GM18868 (cell line): ENCODE measurements at regions not wholly inside any gene's neighbourhood (a gene's known extent, or its start where the extent isn't known, plus 50 kb on each side); places are given as distances from the start of the nearest gene placed in this dataset.
A peak's percentile ranks its signal among the peaks of the same experiment; 100 is the strongest.

ENCODE experiments used
- ATAC-seq: cut with Tn5 transposase; IDR thresholded peaks from one replicate; pipeline ENCODE4 v1.9.1; 2021; ENCODE audit warnings: mild to moderate bottlenecking, moderate library complexity; ENCODE audit not compliant: unreplicated experiment

DNA sequence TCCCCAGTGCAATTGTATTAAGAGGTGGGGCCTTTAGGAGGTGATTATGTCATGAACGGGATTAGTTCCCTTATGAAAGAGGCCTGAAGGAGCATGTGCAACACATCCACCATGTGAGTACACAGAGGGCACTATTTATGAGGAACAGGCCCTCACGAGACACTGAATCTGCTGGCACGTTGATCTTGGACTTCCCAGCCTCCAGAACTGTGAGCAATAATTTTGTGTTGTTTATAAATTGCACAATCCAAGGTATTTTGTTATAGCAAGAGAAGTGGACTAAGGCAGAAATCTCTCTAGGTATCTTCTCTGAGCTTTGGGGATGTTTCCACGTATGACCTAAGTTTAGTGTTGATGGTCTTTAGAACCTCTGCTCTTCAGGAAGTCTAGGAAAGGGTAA, 149.3 kb upstream of the CBLB start:
- no peak for ATAC-seq

DNA sequence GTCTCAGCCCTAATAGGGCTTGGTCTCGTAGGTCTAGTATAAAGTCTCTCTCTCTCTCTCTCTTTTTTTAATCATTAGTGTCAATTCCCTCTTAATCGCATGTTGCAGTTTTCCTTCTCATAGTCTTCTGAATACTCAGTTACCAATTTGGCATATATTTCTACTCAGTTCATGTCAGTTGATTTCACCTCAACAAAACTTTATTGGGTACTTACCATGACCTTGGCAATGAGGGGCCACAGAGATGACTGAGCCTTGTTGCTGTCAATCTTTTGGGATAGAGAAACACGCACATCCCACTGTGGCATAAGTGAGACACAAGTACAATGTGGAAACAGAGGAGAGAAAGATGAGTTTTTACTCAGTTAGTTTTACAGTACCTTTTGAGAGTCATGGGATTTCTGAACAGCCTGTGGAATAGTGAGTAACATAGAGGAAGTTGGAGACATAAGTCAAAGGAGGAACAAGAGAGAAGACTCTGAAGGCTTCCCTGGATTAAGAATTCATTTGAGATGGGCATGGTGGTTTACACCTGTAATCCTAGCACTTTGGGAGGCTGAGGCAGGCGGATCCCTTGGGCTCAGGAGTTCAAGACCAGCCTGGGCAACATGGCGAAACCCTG, 150.2 kb upstream of the CBLB start:
- no peak for ATAC-seq

DNA sequence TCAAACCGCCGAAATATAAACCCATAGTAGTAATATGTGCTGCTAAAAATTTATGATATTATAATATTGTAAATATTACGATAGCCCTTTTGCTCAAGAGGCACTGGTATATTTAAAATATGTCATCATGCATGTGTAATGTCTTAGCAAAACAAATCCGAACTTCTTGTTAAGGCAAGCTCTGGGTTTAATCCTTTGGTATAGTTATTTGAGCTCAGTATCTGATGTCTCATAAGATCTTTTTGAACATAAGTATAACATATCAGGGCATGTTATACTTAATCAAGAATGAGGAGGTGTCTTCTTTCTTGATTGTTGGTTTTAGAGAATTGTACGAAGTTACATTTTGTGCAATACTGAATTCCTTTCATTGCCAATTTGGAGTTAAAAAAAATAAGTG, 154.1 kb upstream of the CBLB start:
- ATAC-seq, result no peak

- no peak for ATAC-seq
Observed at GRCh38 chr3:106025151-106025722, 156.4 kb upstream of the CBLB start.

GRCh38 chr3:106029954-106030626, 161.3 kb upstream of the CBLB start:
- no peak for ATAC-seq

DNA sequence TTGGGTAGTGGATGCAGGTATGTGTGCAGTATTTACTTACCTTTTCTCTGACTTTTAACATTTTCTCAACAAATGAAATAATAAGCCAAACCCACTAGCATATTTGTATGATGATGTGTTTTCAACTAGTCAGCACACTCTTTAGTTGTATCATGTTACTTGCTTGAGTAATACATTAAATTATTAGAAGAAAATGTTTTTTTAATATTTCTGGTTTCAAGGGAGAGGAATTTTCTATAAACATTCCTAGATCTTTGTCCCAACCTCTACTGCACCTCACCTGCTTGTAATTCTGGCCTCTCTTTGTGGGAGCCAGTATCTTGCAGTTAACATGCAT, 161.8 kb upstream of the CBLB start:
- no peak for ATAC-seq

GRCh38 chr3:106032479-106032878, 163.7 kb upstream of the CBLB start:
- ATAC-seq, result no peak

GRCh38 chr3:106033654-106034053, 164.8 kb upstream of the CBLB start:
- ATAC-seq, result no peak

GRCh38 chr3:106034313-106034712, 165.5 kb upstream of the CBLB start:
- ATAC-seq, result no peak

DNA sequence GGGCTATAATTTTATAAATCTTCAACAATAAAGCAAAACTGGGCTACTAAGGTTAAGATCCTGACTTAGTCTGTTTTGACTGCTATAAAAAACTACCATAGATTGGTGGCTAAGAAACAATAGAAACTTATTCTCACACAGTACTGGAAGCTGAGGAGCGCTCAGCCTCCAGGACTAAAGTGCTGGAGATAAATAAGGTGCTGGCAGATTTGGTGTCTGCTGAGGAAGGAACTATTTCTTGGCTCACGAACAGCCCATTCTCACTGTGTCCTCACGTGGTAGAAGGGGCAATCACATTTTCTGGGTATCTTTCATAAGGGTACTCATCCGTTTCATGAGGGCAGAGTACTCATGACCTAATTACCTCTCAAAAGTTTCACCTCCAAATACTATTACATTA, 166.8 kb upstream of the CBLB start:
- no peak for ATAC-seq

DNA sequence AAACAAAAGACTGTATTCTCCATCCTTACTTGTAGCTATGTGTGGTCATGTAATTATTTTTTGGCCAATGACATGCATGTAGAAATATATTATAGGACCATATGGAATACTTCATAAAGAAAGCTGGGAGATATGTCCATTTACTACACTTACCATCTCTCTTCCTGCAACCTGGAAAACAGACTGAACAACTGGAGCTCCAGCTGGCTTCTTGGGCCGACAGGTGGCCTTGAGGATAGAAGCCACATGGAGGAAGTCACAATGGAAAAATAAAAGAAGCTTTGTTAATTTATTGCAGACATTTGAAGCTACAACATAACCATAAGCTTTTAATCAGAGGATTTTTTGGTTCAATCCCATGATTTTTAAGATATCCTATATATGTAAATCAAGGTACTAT, 167.9 kb upstream of the CBLB start:
- no peak for ATAC-seq

DNA sequence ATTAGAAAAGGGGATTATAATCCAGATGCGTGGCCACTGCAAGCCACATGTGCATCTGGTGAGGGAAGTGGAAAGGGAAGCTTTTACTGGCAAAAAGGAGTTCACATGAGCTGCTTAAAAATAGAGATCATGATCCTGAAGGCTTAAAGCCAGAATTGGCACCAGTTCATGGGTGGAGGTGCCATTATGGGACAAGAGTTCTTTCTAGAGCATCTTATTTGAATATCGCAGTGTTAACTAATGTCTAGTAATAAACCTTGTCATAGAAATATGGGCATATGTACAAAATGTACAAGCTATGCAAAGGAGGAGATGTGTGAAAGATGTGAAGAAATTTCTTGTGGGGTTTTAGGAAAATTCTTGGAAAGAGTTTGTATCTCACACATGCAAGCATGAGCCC, 178.4 kb upstream of the CBLB start:
- no peak for ATAC-seq

GRCh38 chr3:106048946-106049481, 180.2 kb upstream of the CBLB start:
- no peak for ATAC-seq

GRCh38 chr3:106049821-106050220, 181.0 kb upstream of the CBLB start:
- ATAC-seq, result no peak

- ATAC-seq, result no peak
Observed at GRCh38 chr3:106056931-106057330, 188.1 kb upstream of the CBLB start.

DNA sequence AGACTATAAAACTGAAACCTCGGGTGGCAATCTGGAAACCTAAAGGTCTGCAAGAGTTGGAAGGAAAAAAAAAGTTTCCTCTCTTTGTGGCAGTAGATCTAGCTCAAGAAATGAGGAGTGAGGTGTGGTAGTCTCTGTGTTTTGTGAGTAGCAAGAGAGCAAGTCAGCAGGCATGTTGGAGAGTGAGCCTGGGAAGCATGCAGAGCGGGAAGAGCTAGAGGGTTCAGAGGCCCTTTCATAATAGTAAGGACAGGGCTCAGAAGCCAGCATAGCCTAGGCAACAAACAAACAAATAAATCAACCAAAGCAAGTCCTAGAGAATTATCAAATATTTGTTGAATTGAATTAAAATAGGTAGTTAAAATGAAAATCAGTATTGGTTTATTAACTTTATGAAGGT, 189.7 kb upstream of the CBLB start:
- no peak for ATAC-seq

DNA sequence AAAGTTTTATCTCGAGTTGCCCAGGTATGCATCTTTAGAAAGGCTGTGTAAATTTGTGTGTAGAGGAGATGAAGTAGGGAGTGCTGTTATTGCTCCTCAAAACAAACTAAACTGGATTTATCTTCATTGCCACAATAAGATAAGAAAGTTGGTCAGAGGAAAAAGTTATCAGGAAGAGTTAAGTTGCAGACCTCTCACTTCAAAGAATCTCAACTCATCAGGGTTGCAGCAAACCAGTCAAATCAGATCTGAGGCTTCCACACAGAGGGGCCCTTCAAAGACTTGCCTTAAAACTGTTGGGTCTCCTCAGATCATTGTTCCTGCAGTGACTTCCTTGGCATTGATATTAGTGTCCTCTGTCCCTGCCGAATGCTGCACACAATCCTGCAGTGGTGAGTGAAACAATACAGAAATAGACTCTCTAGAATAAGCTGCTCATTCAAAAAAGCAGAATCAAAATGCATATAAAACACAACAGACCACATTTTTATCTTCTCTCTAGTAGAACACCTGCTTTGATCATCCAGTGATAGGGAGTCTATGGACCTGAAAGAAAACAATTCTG, 191.2 kb upstream of the CBLB start:
- no peak for ATAC-seq

DNA sequence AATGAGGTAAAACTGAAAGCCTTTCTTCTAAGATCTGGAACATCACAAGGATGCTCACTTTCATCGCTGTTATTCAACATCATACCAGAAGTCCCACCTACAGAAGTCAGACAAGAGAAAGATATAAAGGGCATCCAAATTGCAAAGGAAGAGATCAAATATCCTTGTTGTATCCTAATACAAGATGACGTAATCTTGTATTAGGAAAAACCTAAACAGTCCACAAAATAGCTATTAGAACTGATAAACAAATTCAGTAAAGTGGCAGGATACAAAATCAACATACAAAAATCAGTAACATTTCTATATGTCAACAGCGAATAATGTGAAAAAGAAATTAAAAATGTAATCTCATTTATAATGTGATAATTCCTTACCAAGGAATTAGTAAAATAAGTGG, 195.1 kb upstream of the CBLB start:
- no peak for ATAC-seq

DNA sequence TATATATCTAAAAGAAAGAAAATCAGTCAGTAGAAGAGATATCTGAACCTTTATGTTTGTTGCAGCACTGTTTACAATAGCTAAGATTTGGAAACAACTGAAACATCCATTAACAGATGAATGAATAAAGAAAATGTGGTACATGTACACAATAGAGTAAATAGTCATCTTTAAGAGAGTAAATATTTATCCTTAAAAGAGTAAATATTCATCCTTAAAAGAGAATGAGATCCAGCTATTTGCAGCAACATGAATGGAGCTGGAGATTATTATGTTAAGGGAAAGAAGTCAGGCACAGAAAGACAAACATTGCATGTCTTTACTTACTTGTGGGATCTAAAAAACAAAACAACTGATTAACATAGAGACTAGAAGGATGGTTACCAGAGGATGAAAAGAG, 197.0 kb upstream of the CBLB start:
- no peak for ATAC-seq

- peak; percentile 68 for ATAC-seq
Observed at GRCh38 chr3:106067711-106068110, 198.9 kb upstream of the CBLB start.

DNA sequence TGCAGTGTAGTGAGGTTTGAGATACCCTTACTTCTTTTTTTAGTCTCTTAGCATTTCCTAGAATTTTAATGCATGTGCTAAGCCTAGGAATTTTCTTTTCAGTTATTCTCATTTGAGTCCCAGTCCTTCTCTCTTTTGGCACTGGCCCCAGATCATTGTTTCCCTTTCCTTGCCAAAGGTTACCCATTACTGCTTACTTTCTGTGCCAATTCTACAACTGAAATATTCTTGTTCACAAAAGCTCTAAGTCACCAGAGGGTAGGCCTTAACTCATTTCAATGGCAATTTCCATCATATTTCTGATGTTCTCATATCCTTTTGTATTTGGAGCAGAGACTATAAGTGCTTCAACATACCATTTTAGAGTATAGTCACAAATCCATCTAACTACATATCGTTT, 199.6 kb upstream of the CBLB start:
- ATAC-seq, result no peak

DNA sequence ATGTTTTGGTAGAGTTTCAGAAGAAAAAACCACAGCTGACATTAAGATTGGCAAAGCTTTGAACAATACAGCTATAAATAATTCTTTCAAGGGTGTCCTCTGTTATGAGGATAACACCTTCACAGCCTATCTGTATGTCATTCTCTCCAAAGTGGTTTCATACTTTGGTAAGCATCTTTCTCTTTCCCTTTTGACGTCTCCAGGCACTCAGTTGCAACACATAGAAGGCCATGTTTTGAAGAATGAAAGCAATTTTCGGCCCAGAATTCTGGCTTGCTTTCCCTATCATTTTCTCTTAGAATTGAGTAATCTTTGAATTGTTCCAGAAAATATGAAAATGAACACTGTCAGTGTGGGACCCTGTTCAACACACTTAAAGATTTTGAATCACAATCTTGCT, 200.0 kb upstream of the CBLB start:
- peak; percentile 69 for ATAC-seq
